ENCODE measurements at regions not wholly inside any gene's neighbourhood (a gene's known extent, or its start where the extent isn't known, plus 50 kb on each side); places are given as distances from the start of the nearest gene placed in this dataset.

DNA sequence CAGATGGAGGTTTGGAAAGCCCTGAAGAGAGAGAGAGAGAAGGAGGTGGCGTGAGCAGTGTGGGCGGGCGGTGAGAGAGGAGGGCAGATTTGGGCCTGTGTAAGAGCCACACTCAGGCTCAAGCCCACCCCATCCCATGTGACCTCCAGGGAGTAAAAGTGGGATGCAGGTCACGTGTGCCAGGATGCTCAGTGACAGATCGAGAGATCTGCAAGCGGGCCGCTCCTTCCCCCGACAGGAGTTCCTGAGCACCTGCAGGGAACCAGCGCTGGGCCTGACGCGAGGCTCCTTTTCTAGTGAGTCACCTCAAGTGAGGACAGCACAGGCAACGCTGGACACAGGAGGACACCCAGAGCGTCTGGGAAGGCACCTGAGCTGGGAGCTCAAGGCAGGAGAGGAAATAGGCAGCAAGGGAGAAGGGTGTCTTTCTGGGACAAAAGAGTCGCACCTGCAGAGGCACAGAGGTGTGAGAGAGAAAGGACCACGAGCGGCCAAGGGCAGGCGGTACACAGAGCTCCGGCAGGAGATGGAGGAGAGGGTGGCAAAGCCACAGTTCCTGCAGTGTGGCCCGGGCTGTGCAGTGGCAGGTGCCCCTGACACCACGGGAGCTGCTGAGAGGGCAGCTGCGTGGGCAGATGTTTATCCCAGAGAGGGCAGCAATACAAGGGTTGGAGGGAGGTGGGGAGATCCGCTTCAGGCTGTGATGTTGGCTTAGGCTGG, 1294.8 kb downstream of the TBC1D22A start:
- no peak for DNase-seq

DNA sequence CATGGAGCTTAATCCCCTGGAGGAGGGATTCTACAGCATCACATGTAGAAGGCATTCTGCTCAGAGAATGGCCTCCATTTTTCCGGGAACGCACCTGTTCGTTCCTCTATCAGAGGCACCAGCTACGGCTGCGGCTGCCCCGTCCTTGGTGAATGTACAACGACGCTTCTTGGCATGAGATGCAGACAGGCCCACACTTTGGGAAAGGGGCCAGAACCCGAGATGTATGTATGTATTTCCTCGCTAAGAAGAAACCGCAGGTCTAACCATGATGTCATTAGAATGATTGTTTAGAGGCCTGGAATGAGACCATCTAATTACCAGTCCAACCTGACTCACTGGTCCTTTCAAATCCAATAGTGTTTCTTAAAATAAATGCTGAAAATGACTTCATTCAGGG, 1293.4 kb downstream of the TBC1D22A start:
- no peak for DNase-seq

DNA sequence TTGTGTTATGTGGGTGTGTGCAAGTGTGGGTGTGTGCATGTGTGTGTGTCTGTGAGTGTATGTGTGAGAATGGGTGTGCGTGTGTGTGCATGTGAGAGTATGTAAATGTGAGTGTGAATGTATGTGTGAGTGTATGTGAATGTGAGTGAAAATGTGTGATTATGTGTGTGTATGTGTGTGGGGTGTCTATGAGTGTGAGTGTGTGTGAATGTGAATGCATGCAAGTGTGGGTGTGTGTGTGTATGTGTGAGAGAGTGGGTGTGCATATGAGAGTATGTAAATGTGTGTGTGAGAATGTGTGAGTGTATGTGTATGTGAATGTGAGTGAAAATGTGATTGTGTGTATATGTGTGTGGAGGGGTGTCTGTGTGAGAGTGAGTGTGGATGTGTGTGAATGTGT, 1292.7 kb downstream of the TBC1D22A start:
- DNase-seq: no peak

DNA sequence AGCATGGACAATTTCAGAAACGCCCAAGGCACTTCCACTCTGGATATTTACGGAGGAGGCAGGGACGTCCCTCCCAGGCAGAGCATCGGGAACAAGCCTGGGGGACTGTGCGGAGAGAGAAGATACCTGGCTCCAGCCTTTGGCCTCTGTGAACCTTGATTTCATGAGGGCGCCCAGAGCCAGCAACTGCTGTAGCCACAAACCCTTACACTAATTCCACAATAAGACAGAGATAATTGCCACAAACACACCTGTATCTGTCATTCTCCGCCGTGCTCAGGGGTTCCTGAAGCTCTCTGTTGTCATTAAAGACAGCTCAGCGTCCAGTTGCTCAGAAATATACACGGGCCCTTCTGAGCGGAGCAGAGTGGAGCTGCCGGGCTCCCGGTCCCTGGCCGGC, 1292.1 kb downstream of the TBC1D22A start:
- no peak for DNase-seq

DNA sequence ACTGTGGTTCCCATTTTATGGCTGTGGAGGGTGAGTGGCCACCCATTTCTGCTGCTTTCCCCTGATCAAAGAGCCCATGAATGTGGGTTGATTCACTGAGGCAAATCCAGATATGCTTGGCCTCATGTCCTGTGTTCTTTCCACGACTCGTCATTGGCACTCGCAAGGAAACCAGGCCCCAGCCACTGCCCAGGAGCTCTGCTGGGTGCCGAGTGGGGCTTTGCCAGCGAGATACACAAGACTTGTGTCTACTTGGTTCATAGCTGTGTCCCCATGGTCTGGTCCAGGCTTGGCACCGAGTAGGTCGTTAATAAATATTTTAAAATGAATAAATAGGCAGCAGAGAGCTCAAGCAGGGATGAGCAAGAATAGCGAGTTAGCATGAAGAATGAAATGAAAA, 1291.5 kb downstream of the TBC1D22A start:
- DNase-seq: no peak

DNA sequence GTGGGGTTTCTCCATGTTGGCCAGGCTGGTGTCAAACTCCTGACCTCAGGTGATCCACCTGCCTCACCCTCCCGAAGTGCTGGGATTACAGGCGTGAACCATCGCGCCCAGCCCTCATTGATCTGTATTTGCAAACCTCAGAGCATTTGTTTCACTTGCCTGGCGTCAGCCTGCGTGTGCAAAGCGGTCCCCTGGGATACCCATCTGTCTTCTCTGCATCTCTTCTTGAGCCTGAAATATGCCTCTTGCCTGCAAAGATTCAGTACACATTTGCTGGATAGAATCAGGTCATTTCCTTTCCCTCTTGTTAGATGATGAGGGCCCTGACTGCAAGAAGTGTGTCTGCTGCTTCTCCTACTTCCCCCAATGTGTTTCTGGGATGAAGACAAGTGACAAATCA, 1291.0 kb downstream of the TBC1D22A start:
- DNase-seq: no peak

DNA sequence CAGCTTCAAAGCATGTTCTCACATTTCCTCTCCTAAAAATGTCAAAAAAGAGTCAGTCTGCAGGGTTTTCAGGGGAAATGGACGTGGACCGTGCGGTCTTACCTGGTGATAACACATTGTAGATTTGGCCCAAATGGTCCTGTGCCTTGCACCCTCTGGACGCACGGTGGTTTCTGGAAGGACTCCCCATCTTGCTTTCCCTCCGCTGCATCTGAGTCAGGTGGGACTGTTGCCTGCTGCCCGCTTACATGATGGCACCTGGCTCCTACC, 1290.1 kb downstream of the TBC1D22A start:
- DNase-seq: no peak

DNA sequence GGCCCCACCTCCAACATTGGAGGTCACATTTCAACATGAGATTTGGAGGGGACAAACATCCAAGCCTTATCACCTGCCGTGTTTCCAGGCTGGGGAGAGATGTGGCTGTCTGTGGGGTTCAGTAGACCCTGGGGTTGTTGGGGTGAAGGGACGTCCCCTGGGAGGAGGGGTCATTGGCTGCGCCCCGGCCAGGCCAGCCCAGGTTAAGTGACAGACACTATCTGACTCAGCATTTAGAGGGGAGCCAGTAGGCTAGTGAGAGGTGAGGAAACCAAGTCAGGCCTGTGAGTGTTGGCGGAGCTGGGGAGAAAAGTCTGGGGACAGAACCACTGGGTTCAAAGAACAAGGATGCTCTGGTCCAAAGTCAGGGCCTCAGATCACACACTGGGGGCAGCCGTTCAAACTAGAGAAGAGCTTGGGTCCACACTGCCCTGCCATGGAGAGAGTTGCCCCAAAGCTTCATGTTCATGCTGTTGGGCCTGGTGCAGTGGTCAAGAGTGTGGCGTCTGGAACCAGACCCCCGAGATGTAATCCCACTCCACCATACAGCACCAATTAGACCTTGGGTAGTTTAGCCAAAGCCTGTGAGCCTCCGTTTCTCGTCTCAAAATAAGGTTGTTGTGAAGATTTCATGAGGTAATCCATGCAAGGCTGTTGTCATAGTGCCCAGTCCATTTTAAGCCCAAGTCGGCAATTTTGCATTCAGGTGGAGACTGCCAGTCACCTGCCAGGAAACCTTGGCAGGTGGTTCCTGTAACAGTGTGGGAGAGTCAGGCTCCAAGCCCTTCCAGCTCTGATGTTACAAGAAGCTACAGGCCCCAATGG, 1289.6 kb downstream of the TBC1D22A start:
- DNase-seq: no peak

DNA sequence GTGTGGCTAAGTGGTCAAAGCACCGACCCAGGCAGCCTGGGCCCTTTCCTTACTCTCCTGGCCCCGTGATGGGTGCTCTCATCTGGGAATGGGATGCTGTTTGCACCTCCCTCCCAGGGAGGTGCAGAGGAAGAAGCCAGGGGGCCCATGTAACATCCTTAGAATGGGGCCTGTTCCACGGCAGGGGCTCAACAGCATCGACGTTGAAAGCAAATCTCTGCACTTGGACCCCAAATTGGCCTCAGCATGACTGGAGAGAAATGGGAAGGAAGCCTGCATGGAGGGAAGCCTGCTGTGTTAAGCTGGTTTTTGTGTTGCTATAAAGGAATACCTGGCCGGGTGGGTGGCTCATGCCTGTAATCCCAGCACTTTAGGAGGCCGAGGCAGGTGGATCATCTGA, 1288.4 kb downstream of the TBC1D22A start:
- no peak for DNase-seq

DNA sequence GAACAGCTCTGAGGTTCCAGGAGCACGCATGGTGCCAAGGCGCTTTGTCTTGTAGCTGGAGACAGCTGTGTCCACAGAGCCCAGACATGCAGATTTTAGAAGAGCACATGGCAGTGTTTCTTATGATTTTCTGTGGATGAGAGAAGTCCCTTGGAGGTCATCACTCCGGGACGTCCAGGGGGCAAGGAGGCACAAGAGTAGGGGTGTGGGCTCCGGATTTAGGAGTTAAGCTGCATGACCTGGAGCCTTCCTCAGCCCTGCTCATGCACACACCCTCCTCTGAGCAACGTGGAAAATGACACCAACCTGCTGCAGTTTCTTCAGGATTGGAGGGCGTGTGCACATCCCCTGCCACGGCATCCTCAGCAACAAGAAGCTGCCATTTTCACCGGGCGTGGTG, 1286.7 kb downstream of the TBC1D22A start:
- no peak for DNase-seq

DNA sequence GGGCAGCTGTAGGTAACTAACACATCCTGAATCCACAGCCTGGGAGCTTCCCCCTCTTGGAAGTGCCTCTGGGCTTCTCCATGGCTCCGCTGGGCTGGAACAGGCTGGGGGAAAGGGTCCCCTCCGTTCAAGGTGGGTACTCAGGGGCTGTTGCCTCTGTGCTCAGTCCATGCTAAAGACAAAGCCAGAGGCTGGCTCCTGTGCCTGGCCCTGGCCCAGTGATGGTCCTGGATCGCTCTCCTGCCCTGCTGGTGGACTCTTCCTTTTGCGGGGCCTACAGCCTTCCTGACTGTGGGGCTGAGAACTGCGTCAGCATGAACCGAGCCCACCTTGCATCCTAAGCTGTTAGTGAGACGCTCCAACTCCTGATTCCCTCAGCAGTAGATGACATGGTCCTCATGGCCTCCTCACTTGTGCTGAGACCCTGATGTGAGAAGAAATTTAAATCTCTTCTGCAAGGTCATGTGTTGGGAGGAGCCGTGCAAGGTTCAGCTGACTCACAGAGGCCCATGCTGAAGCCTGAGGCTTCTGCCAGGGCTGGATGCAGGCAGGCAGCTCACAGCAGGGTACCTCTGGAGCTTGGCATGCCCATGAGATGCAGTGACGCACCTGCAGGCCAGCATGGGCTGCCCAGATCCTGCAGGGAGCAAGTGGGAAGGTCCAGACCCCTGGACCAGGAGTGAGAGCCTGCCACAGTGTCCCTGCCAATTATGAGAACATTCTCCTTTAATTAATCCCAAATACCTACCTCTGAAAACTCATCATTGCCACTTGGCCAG, 1285.5 kb downstream of the TBC1D22A start:
- DNase-seq: no peak

DNA sequence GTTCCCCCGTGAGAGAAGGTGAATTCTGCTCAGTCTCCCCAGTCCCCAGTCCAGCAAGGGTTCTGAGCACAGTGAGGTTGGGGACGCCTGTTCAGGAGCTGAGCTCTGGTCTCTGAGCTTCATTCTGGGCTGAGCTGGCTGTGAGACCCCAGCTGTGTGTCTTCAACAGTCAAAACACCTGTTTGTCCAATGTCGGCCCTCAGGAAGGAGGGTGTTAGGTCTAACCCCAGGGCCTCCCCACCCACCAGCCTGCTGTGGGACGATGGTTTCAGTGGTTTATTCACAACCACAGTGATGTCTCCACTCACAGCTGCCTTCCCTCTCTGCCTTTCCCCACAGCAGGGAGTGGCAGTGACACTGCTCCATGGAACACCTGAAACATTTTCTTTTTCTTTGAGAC, 1282.9 kb downstream of the TBC1D22A start:
- DNase-seq: no peak

DNA sequence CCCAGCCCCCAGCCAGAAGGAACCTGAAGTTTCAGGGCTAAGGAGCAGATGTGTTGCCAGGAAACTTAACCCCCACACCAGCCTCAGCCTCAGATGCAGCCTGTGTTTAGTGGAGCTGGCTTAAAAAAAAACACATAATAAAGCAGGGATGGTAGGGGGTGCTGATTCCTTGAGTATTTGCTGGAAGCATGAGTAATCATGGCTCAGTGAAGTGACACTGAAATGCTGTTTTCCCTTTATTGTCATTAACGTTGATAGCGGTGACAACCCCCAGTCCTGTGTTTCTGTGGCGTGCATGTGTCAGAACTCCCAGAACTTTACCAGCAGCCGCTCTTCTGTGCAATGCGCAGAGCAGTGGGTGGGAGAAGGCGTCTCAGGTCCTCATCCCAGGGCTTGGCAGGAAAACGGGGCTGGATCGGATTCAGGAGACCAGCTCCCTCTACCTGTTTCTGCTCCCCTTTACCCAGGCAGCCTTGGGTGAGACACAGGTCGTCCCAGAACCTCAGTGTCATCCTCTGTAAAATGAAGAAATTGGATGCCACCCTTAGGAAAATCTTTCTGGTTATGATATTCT, 1282.1 kb downstream of the TBC1D22A start:
- no peak for DNase-seq

DNA sequence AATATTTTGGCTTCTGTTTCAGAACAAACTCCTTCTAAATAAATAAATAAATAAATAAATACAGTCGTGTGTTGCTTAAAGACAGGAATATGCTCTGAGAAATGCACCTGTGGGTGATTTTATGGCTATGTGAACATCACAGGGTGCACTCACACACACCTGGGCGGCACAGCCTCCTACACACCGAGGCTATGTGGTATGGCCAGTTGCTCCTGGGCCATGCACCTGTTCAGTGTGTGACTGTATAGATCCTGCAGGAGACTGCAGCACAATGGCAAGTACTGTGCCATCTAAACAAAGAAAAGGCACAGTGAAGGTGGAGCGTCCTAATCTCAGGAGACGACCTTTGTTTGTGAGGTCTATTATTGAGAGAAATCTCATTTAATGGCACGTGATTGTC, 1281.1 kb downstream of the TBC1D22A start:
- DNase-seq: no peak

DNA sequence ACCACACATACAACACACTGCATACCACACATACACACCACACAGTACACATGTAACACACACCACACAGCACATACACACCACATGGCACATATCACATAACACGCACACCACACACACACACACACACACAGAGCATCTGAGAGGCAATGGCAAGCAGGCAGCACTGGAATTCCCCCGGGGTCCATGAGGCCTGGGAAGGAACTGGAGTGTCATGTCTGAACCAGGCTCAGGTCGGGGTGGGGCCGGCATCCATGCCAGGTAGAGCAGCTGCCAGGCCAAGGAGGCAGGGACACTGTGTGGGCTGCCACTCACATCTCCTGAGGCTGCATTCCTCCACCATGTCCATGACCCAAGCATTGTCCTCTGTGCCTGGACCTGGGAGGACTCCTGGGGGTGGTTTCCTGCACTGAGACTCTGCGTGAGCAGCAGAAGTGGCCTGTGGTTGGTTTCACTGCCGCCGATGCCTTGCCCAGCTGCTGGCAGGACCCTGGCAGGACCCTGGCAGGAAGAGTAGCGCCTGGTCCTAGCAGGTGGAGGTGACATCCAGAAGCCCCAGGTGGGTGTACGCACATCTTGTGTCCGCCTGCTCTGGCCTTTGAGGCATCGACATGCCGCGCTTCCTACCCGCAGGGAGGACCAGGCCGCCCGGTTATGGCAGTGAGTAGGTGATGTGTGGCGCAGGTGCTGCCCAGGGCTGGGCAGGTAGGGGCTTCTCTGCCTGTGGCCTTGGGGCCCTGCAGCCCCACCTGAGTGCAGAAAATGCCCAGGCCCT, 1280.4 kb downstream of the TBC1D22A start:
- no peak for DNase-seq

DNA sequence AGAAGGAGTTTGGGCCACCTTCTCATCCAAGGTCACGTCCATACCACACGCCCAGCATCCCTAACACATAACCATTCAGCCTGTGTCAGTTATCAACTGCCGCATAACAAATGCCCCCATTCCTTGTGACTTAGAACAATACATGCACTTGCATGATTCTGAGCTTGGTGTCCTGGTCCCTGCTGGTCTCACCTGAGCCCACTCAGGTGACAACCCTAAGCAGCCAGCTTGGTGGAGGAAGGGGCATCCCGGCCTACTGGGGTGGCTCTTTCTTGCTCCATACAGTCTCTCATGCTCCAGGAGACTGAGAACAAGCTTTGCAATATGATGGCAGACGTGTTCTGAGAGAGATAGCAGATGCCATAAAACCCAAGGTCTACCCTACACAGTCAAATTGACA, 1276.9 kb downstream of the TBC1D22A start:
- no peak for DNase-seq

DNA sequence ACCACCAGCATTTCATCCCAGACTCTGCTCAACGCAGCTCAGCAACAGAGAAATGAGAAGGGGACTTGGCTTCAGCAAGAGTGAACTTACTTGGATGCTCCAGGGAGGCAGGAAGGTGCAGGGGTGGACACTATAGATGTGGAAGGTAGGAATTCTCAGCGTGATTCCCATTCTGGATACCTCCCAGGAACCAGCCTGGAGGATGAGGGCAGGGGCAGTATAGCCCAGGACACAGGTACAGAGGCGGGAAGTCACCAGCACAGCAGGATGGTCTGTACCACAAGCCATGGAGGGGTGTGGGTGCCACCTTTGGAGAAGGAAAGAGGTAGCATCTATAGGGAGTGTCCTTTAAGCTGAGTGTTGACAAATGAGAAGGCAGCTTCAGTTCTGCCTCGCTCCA, 1275.2 kb downstream of the TBC1D22A start:
- no peak for DNase-seq

DNA sequence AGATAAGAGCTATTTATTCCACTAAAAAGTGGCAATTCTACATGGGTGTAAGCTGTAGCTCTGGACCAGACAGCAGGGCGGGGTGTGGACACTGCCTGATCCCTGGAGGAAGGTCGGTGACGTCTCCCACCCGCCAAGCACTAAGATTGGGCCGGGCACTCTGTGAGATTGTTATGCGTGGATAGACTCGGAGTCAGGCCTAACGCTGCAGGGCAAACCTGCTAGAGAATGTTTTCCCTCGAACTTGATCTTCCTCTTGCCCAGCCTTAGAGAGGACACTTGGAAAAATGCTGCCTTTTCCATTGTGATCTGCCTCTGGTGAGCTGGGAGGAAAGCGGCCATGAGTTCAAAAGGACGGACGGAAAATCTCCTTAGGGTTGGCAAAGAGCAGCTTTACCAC, 1273.4 kb downstream of the TBC1D22A start:
- no peak for DNase-seq

DNA sequence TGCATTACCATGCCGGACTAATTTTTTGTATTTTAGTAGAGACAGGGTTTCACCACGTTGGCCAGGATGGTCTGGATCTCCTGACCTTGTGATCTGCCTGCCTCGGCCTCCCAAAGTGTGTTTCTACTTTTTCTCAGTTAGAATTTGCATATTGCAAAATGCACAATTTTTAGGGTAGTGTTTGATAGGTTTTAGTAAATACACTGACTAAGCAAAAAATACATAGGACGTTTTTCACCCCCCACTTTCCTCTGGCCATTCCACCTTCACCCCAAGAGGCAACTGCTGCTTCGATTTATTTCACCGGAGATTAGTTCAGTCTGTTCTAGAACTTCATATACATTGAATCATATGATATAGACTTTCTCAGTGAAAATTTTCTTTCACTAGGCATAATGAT, 1269.1 kb downstream of the TBC1D22A start:
- DNase-seq: no peak

DNA sequence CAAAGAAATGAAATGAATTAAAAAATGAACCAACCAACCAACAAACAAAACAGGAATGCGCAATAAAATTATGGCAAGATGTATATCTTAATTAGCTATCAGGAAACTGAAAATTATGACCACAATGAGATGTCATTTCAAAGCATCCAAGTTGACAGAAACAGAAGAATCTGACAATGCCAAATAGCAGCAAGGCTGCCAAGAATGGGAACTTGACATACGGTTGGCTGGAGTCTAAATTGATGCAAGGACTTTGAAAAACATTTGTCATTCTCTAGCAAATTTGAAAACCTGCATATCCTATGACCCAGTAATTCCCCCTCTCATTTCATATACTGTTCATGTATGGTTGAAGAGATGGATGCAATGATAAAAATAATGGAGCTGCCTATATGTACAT, 1262.6 kb downstream of the TBC1D22A start:
- no peak for DNase-seq

DNA sequence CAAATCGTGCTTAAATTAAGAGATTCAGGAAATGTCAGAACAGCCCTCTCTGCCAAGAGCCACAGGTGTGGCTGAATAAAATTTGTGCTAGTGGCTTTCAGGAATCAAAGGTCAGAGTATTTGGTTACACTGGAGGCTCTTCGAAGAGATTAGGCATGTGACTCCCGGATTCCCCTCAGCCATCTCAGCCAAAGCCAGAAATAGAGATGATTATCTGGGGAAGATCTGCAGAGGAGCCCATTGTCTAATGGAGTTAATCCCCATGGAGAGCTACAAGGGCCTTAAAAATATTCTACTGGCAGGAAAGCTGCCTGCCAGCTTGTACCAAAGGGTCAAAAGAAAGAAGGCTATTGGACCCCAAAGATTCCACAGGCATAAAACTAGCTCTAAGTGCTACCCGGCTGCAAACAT, 1259.5 kb downstream of the TBC1D22A start:
- no peak for DNase-seq

DNA sequence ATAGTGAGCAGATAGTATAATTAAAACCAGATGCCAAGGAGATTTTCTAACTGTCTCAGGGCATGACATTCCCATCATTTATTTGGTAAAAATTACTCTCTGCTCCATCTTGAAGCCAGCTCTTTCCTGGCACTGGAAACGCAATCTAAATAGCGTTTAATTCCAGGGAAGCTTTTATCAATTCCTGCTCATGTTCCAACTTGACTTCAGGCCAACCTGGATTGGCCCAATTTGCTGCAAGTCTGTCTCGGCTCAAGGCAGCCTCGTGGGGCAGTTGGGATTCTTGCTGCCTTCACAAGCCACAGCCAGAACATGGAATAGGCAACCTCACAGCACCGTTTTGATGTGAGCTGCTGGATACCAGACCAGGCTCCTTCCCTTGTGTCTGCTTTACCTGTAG, 1255.9 kb downstream of the TBC1D22A start:
- no peak for DNase-seq

DNA sequence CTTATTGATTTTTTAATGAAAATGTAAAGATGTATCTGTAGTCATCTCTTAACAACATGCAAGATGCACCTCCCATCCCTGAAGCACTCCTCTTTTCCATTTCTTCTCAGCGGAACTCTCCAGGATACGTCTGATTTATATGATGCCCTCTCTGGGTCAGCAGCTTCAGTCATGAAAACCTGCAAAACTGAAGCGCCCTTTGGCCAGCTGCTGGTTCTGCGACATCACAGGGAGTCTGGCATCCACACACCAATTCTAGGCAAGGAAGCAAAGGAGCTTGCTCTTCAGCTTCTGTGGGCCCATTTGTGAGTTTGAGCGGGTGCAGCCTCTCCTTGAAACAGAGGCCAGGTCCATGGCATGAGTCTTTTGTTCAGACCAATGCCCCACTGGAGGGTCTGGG, 1253.3 kb downstream of the TBC1D22A start:
- no peak for DNase-seq
